Trophoblast cell (in vitro differentiated cells and primary cell): ENCODE measurements at regions not wholly inside any gene's neighbourhood (a gene's known extent, or its start where the extent isn't known, plus 50 kb on each side); places are given as distances from the start of the nearest gene placed in this dataset.

Experiments
- DNase-seq, 2 donors: peaks; one replicate each; pipeline ENCODE4 v3.0.0-alpha.2; 2016
- H2AFZ ChIP-seq: 2 replicates; pipeline ENCODE4 v1.6.1; 2013; ENCODE audit warnings: low read length, moderate library complexity, mild to moderate bottlenecking; ENCODE audit not compliant: insufficient read depth, poor library complexity
- H2AK5ac ChIP-seq: 2 replicates; pipeline ENCODE4 v1.6.1; 2013; ENCODE audit warnings: mild to moderate bottlenecking, low read length
- H2BK120ac ChIP-seq: 2 replicates; pipeline ENCODE4 v1.6.1; 2013; ENCODE audit warnings: low read length, mild to moderate bottlenecking, moderate library complexity; ENCODE audit not compliant: insufficient read depth, poor library complexity
- H2BK12ac ChIP-seq: 2 replicates; pipeline ENCODE4 v1.6.1; 2013; ENCODE audit warnings: mild to moderate bottlenecking, low read length, moderate library complexity
- H2BK5ac ChIP-seq: 2 replicates; pipeline ENCODE4 v1.6.1; 2013; ENCODE audit warnings: low read length, low read depth, moderate library complexity, mild to moderate bottlenecking; ENCODE audit not compliant: poor library complexity
- H3K14ac ChIP-seq: 2 replicates; pipeline ENCODE4 v1.6.1; 2013; ENCODE audit warnings: mild to moderate bottlenecking, low read length
- H3K18ac ChIP-seq: 2 replicates; pipeline ENCODE4 v1.6.1; 2013; ENCODE audit warnings: mild to moderate bottlenecking, low read length
- H3K23ac ChIP-seq: 2 replicates; pipeline ENCODE4 v1.6.1; 2013; ENCODE audit warnings: low read length
- H3K27ac ChIP-seq: 2 replicates; pipeline ENCODE4 v1.5.1; 2013; ENCODE audit warnings: low read depth, mild to moderate bottlenecking, inconsistent platforms, low read length, moderate library complexity
- H3K27me3 ChIP-seq: 2 replicates; pipeline ENCODE4 v1.6.1; 2013; ENCODE audit warnings: inconsistent platforms, mild to moderate bottlenecking, low read length, moderate library complexity; ENCODE audit not compliant: insufficient read depth
- H3K36me3 ChIP-seq, 2 experiments: 1 replicate in 1 of 2; 2 replicates in 1 of 2; pipeline ENCODE4 v1.6.1; 2013; ENCODE audit warnings: low read length in 2 of 2, mild to moderate bottlenecking in 2 of 2, moderate library complexity in 1 of 2; ENCODE audit not compliant: insufficient read depth in 2 of 2, control insufficient read depth in 1 of 2
- H3K4ac ChIP-seq: 2 replicates; pipeline ENCODE4 v1.6.1; 2013; ENCODE audit warnings: low read depth, mild to moderate bottlenecking, low read length, moderate library complexity
- H3K4me1 ChIP-seq, 2 experiments: 1 replicate in 1 of 2; 2 replicates in 1 of 2; pipeline ENCODE4 v1.6.1; 2013; ENCODE audit warnings: low read length in 2 of 2, mild to moderate bottlenecking in 2 of 2, moderate library complexity in 1 of 2; ENCODE audit not compliant: insufficient read depth in 2 of 2, control insufficient read depth in 1 of 2
- H3K4me2 ChIP-seq: 2 replicates; pipeline ENCODE4 v1.6.1; 2013; ENCODE audit warnings: inconsistent platforms, mild to moderate bottlenecking, low read length, moderate library complexity
- H3K4me3 ChIP-seq: 2 replicates; pipeline ENCODE4 v1.5.1; 2013; ENCODE audit warnings: mild to moderate bottlenecking, low read depth, low read length, inconsistent platforms
- H3K79me1 ChIP-seq: one replicate; pipeline ENCODE4 v1.6.1; 2013; ENCODE audit warnings: low read length
- H3K79me2 ChIP-seq: 2 replicates; pipeline ENCODE4 v1.6.1; 2013; ENCODE audit warnings: low read length, mild to moderate bottlenecking; ENCODE audit not compliant: control insufficient read depth, insufficient read depth, poor library complexity
- H3K9ac ChIP-seq: 2 replicates; pipeline ENCODE4 v1.6.1; 2013; ENCODE audit warnings: mild to moderate bottlenecking, low read length
- H3K9me3 ChIP-seq: 2 replicates; pipeline ENCODE4 v1.6.1; 2013; ENCODE audit warnings: low read depth, mild to moderate bottlenecking, control low read depth, inconsistent platforms, low read length; ENCODE audit not compliant: insufficient read depth
- H4K12ac ChIP-seq: 2 replicates; pipeline ENCODE4 v1.6.1; 2013; ENCODE audit warnings: low read depth, mild to moderate bottlenecking, low read length, moderate library complexity
- H4K8ac ChIP-seq: 2 replicates; pipeline ENCODE4 v1.6.1; 2013; ENCODE audit warnings: low read depth, mild to moderate bottlenecking, low read length, moderate library complexity
- H4K91ac ChIP-seq: one replicate; pipeline ENCODE4 v1.6.1; 2013; ENCODE audit warnings: low read depth, mild to moderate bottlenecking, low read length, moderate library complexity
- WGBS: extraction: QIAGEN DNeasy Blood & Tissue Kit; methylation state at CpG from one replicate; pipeline ENCODE4 v1.1.7; 2013; ENCODE audit warnings: missing lambda C conversion rate; ENCODE audit not compliant: insufficient read length, insufficient coverage; ENCODE audit errors: extremely low coverage; 5-methylcytosine and 5-hydroxymethylcytosine counted together

DNA sequence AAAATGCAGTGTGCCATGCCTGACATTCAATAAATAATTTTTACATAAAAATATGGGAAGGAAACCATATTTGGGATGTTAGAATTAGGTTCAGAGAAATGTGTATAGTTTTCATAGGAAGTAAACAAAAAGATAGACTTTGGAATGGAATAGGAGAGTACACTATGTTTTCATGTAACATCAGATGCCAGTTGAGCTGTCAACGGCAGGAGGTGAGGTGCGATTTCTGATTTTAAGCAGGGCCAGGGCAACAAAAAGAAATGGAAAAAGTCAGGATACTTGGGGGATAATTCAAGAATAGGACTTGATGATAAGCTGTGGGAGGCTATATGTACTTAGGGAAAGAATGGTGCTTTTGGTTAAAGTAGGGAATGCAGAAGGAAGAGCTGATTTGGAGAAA, 639.5 kb downstream of the OTOL1 start:
- no peak overlapping the region for H3K9ac ChIP-seq
- no peak overlapping the region for H4K91ac ChIP-seq
- no peak overlapping the region for H2BK5ac ChIP-seq
- no peak overlapping the region for H2BK120ac ChIP-seq
- H3K14ac ChIP-seq, result no peak overlapping the region
- no peak overlapping the region for H3K4me3 ChIP-seq
- H2BK12ac ChIP-seq, result no peak overlapping the region
- no peaks in the 10 kb centered on the region for H3K9me3 ChIP-seq
- no CpG with 5 or more reads among the region's 2 CpGs for WGBS
- DNase-seq, result no peak
- no peak overlapping the region for H3K27ac ChIP-seq
- no peak overlapping the region for H3K4ac ChIP-seq
- no peak overlapping the region for H3K4me2 ChIP-seq
- no peaks in the 10 kb centered on the region for H3K27me3 ChIP-seq
- no peaks in the 10 kb centered on the region for H3K4me1 ChIP-seq
- H3K79me2 ChIP-seq, result no peaks in the 10 kb centered on the region
- H2AK5ac ChIP-seq, result no peak overlapping the region
- no peak overlapping the region for H2AFZ ChIP-seq
- no peak overlapping the region for H4K8ac ChIP-seq
- no peaks in the 10 kb centered on the region for H3K36me3 ChIP-seq
- no peak overlapping the region for H4K12ac ChIP-seq
- no peaks in the 10 kb centered on the region for H3K79me1 ChIP-seq
- no peak overlapping the region for H3K18ac ChIP-seq
- H3K23ac ChIP-seq, result no peak overlapping the region

DNA sequence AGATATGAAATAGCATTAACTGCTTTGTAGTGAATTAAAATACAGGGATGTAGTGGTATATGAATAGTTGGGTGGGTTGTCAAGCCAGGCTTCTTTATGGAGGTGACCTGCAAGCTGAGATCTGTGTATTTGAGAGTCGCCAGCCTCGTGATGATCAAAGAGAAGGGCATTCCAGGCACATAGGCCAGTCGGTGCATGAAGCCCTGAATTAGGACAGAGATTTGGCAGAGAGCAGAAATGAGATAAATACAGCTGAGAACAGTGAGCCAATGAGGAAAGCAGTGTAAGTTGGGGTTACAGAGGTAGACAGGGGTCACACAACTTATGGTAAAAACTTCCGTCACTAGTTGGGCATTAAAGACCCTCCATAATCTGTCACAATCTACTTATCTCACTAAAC, 641.9 kb downstream of the OTOL1 start:
- Histone ChIP-seq H3K9ac (no peak overlapping the region), H3K18ac (no peak overlapping the region), H2AFZ (no peak overlapping the region), H4K8ac (no peak overlapping the region), H3K9me3 (no peaks in the 10 kb centered on the region), H3K23ac (no peak overlapping the region), H2BK12ac (no peak overlapping the region), H3K36me3 (no peaks in the 10 kb centered on the region), H4K12ac (no peak overlapping the region), H3K4ac (no peak overlapping the region), H3K79me2 (no peaks in the 10 kb centered on the region), H2AK5ac (no peak overlapping the region), H3K4me2 (no peak overlapping the region), H4K91ac (no peak overlapping the region), H3K4me1 (no peaks in the 10 kb centered on the region), H3K27ac (no peak overlapping the region), H3K79me1 (no peaks in the 10 kb centered on the region), H2BK120ac (no peak overlapping the region), H3K14ac (no peak overlapping the region), H2BK5ac (no peak overlapping the region), H3K4me3 (no peak overlapping the region), H3K27me3 (no peaks in the 10 kb centered on the region)
- no peak for DNase-seq
- WGBS, result no CpG with 5 or more reads among the region's 4 CpGs

DNA sequence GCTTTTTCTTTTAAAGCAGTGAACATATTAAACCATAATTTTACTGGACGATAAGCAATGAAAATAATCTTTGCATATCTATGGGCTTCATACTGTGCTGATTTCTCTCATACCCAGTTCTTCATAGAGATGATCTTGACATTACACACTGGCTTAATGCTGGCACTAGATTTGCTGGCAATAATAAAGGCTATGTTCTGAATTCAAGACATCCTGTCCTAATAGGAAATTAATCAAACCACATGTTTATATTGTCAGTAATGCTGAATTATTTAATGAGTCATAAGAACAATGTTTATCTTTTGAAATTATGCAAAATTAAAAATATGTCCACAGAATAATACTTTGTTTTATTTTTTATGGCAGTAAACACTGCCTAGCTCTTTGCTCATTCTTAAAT, 643.2 kb downstream of the OTOL1 start:
- no CpG with 5 or more reads among the region's 1 CpG for WGBS
- H3K79me1 ChIP-seq, result no peaks in the 10 kb centered on the region
- no peak overlapping the region for H3K23ac ChIP-seq
- no peak overlapping the region for H3K4me3 ChIP-seq
- H2BK12ac ChIP-seq, result no peak overlapping the region
- no peak overlapping the region for H2BK5ac ChIP-seq
- no peaks in the 10 kb centered on the region for H3K36me3 ChIP-seq
- H4K12ac ChIP-seq, result no peak overlapping the region
- H3K4me1 ChIP-seq, result no peaks in the 10 kb centered on the region
- no peak overlapping the region for H4K8ac ChIP-seq
- no peak overlapping the region for H3K18ac ChIP-seq
- no peaks in the 10 kb centered on the region for H3K9me3 ChIP-seq
- no peak for DNase-seq
- no peak overlapping the region for H3K4ac ChIP-seq
- no peak overlapping the region for H2BK120ac ChIP-seq
- H3K14ac ChIP-seq, result no peak overlapping the region
- H3K9ac ChIP-seq, result no peak overlapping the region
- no peak overlapping the region for H2AK5ac ChIP-seq
- no peaks in the 10 kb centered on the region for H3K79me2 ChIP-seq
- no peak overlapping the region for H3K4me2 ChIP-seq
- no peak overlapping the region for H3K27ac ChIP-seq
- H2AFZ ChIP-seq, result no peak overlapping the region
- no peak overlapping the region for H4K91ac ChIP-seq
- H3K27me3 ChIP-seq, result no peaks in the 10 kb centered on the region

DNA sequence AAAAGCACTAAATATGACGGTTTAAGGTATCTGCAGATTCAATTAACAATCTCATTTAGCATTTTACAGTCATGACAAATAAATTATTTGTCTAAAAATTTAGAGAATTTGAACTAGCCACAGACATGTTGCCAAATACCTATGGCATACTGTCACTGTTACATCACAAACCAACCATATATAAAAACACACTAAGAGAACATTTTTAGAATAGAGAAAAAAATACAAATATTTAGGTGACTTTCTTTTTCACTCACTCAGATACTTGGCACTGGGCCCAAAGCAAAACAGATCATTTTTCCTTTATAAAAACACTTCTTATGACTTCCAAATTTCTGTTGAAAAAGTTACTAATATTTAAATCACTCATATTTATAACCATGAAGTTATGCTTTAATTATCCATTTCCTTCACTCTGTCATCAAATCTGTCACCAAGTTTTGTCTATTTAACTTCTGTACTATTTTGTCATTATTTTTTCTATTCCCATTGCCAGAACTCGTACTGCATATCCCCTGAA, 644.7 kb downstream of the OTOL1 start:
- H4K12ac ChIP-seq, result no peak overlapping the region
- no CpG with 5 or more reads among the region's 2 CpGs for WGBS
- no peak overlapping the region for H2AFZ ChIP-seq
- H4K91ac ChIP-seq, result no peak overlapping the region
- H3K79me2 ChIP-seq, result no peaks in the 10 kb centered on the region
- H3K23ac ChIP-seq, result no peak overlapping the region
- no peak overlapping the region for H2BK120ac ChIP-seq
- no peaks in the 10 kb centered on the region for H3K27me3 ChIP-seq
- peak in 1 of 2 donors; percentile 34 for DNase-seq
- no peak overlapping the region for H3K27ac ChIP-seq
- H3K18ac ChIP-seq, result no peak overlapping the region
- no peak overlapping the region for H3K4ac ChIP-seq
- H3K36me3 ChIP-seq, result no peaks in the 10 kb centered on the region
- no peak overlapping the region for H2BK5ac ChIP-seq
- H2BK12ac ChIP-seq, result no peak overlapping the region
- H3K9ac ChIP-seq, result no peak overlapping the region
- no peak overlapping the region for H3K14ac ChIP-seq
- H3K79me1 ChIP-seq, result no peaks in the 10 kb centered on the region
- no peaks in the 10 kb centered on the region for H3K9me3 ChIP-seq
- H2AK5ac ChIP-seq, result no peak overlapping the region
- H4K8ac ChIP-seq, result no peak overlapping the region
- H3K4me1 ChIP-seq, result no peaks in the 10 kb centered on the region
- no peak overlapping the region for H3K4me3 ChIP-seq
- no peak overlapping the region for H3K4me2 ChIP-seq
